Liver (tissue), 3 donors: ENCODE measurements at regions not wholly inside any gene's neighbourhood (a gene's known extent, or its start where the extent isn't known, plus 50 kb on each side); places are given as distances from the start of the nearest gene placed in this dataset.

Experiments
- CTCF ChIP-seq: fragments of 150-350 bp; IDR thresholded peaks from 2 replicates; pipeline ENCODE4 v1.5.1; 2017; ENCODE audit warnings: improper control_type of control experiment, low read depth, low read length; ENCODE audit not compliant: missing input control
- EGR1 ChIP-seq, 2 donors: IDR thresholded peaks; 2 replicates each; pipeline ENCODE4 v1.6.1; 2016 to 2018; ENCODE audit warnings: antibody characterized with exemption in 2 of 2, low read depth in 2 of 2
- FOXA2 ChIP-seq: IDR thresholded peaks from 2 replicates; pipeline ENCODE4 v1.6.1; 2016; ENCODE audit warnings: antibody characterized with exemption
- SP1 ChIP-seq: IDR thresholded peaks from 2 replicates; pipeline ENCODE4 v1.6.1; 2018; ENCODE audit warnings: antibody characterized with exemption, mild to moderate bottlenecking
- TAF1 ChIP-seq: conservative IDR thresholded peaks from 2 replicates; pipeline ENCODE4 v1.6.1; 2016; ENCODE audit warnings: antibody characterized with exemption, mild to moderate bottlenecking
- donor health status: healthy.
- donor health status: healthy.

GRCh38 chr4:135240796-135241195 is 1039.2 kb upstream of the PABPC4L start:
- no peak for TF ChIP-seq CTCF
- TF ChIP-seq FOXA2 = no peak
- no peak for TF ChIP-seq TAF1
- TF ChIP-seq SP1 = no peak
- no peak for TF ChIP-seq EGR1 (IDR thresholded peaks at IDR 0.05; ENCODE audit: low read depth in 2 of 2)
